DOHH2 (cell line): ENCODE measurements at regions not wholly inside any gene's neighbourhood (a gene's known extent, or its start where the extent isn't known, plus 50 kb on each side); places are given as distances from the start of the nearest gene placed in this dataset.
A peak's percentile ranks its signal among the peaks of the same experiment; 100 is the strongest.

ENCODE experiments used
- H3F3A ChIP-seq: fragments of 200-600 bp; sonication (generic), shearing (Covaris generic); 2 replicates; pipeline ENCODE4 v1.6.0; 2016; ENCODE audit warnings: antibody characterized with exemption, mild to moderate bottlenecking; ENCODE audit not compliant: control insufficient read depth, insufficient read depth
- H3K27ac ChIP-seq: fragments of 200-600 bp; sonication (generic); 2 replicates; pipeline ENCODE4 v1.5.1; 2014; ENCODE audit warnings: low read depth, mild to moderate bottlenecking, low read length, moderate library complexity
- H3K27me3 ChIP-seq: fragments of 200-600 bp; sonication (generic); 2 replicates; pipeline ENCODE4 v1.6.1; 2014; ENCODE audit warnings: mild to moderate bottlenecking, low read length, mixed read lengths; ENCODE audit not compliant: control insufficient read depth
- H3K36me3 ChIP-seq: fragments of 200-600 bp; sonication (generic); 2 replicates; pipeline ENCODE4 v1.6.1; 2014; ENCODE audit warnings: mild to moderate bottlenecking, low read length, moderate library complexity, mixed read lengths; ENCODE audit not compliant: control insufficient read depth
- H3K4me1 ChIP-seq: fragments of 200-600 bp; sonication (generic); 2 replicates; pipeline ENCODE4 v1.6.1; 2014; ENCODE audit warnings: mild to moderate bottlenecking, low read length, mixed read lengths; ENCODE audit not compliant: control insufficient read depth
- H3K4me2 ChIP-seq: fragments of 200-600 bp; sonication (generic); 2 replicates; pipeline ENCODE4 v1.6.0; 2014; ENCODE audit warnings: mild to moderate bottlenecking, low read length, moderate library complexity
- H3K4me3 ChIP-seq: fragments of 200-600 bp; sonication (generic); 2 replicates; pipeline ENCODE4 v1.5.1; 2014; ENCODE audit warnings: mild to moderate bottlenecking, low read length, mixed read lengths
- H3K79me2 ChIP-seq: fragments of 200-600 bp; sonication (generic); 2 replicates; pipeline ENCODE4 v1.6.1; 2014; ENCODE audit warnings: mild to moderate bottlenecking, low read length, mixed read lengths; ENCODE audit not compliant: control insufficient read depth
- H3K9me2 ChIP-seq: fragments of 200-600 bp; sonication (generic); replicated peaks from 2 replicates; pipeline ENCODE4 v1.6.1; 2014; ENCODE audit warnings: mild to moderate bottlenecking, low read length, mixed read lengths; ENCODE audit not compliant: control insufficient read depth
- H3K9me3 ChIP-seq: fragments of 200-600 bp; sonication (generic); 2 replicates; pipeline ENCODE4 v1.6.1; 2014; ENCODE audit warnings: antibody characterized with exemption, low read length, mixed read lengths; ENCODE audit not compliant: control insufficient read depth, insufficient read depth
- H4K20me1 ChIP-seq: fragments of 200-600 bp; sonication (generic); 2 replicates; pipeline ENCODE4 v1.6.0; 2014; ENCODE audit warnings: low read depth, mild to moderate bottlenecking, antibody characterized with exemption, low read length, moderate library complexity; ENCODE audit not compliant: control insufficient read depth, insufficient read depth
- EZH2phosphoT487 ChIP-seq: fragments of 200-600 bp; sonication (generic); IDR thresholded peaks from 2 replicates; pipeline ENCODE4 v1.6.1; 2017; ENCODE audit warnings: borderline replicate concordance, mild to moderate bottlenecking, antibody characterized with exemption, low read length, moderate library complexity, mixed read lengths
- TF ChIP-seq, protein P1 (sequence below): fragments of 200-600 bp; sonication (generic); IDR thresholded peaks from one replicate; pipeline ENCODE4 v1.5.1; 2014; ENCODE audit warnings: antibody characterized with exemption, mild to moderate bottlenecking, low read depth, low read length; ENCODE audit not compliant: poor library complexity, severe bottlenecking

DNA sequence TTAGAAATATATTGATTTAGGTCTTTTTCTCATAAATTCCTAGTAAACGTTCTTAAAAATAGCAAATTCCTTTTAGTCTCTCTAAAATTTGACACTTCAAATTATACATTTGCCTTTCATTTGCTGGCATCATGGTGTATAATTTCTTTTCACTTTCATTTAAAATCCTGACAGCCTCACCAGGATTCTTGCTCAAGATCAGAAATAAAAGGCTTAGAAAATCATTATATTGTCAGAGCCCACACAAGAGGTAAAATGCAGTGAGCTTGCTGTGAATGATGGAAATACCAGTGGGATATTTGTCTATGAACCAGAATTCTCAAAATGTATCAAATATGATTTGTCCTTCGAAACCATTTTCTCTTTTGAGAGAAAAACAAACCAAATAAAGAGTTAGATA is 78.2 kb upstream of the PIK3C2G start:
- H3K9me3 ChIP-seq, result no peaks in the 10 kb centered on the region
- H3K4me1 ChIP-seq, result no peaks in the 10 kb centered on the region
- H3K27me3 ChIP-seq, result no peaks in the 10 kb centered on the region

DNA sequence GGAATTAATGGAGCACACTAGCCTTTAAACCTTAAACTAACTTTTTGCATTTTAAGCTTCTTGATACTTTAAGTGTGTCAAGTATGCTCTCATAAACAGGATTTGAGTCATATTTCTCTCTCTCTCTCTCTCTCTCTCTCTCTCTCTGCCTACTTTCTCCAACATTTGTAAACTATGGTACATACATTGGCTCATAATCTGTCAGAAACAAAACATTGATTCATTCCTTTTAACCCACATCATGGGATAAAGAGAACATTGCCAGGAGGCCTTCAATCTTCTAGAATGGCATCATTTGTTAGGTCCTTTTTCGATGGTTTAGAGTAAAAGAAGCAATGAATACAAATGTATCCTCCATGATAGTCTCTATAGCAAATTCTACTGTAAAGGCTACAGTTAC is 81.6 kb upstream of the RERGL start:
- peaks cover 16% of the 10 kb centered on the region for H3K9me3 ChIP-seq
- H3K79me2 ChIP-seq, result no peaks in the 10 kb centered on the region
- no peaks in the 10 kb centered on the region for H3K27me3 ChIP-seq
- H3K4me1 ChIP-seq, result no peaks in the 10 kb centered on the region
- H3K4me3 ChIP-seq, result no peak overlapping the region
- H4K20me1 ChIP-seq, result no peaks in the 10 kb centered on the region
- H3F3A ChIP-seq, result no peaks in the 10 kb centered on the region
- H3K36me3 ChIP-seq, result no peaks in the 10 kb centered on the region
- no peak overlapping the region for H3K4me2 ChIP-seq
- TF ChIP-seq EZH2phosphoT487, result no peak
- TF ChIP-seq, protein P1, sequence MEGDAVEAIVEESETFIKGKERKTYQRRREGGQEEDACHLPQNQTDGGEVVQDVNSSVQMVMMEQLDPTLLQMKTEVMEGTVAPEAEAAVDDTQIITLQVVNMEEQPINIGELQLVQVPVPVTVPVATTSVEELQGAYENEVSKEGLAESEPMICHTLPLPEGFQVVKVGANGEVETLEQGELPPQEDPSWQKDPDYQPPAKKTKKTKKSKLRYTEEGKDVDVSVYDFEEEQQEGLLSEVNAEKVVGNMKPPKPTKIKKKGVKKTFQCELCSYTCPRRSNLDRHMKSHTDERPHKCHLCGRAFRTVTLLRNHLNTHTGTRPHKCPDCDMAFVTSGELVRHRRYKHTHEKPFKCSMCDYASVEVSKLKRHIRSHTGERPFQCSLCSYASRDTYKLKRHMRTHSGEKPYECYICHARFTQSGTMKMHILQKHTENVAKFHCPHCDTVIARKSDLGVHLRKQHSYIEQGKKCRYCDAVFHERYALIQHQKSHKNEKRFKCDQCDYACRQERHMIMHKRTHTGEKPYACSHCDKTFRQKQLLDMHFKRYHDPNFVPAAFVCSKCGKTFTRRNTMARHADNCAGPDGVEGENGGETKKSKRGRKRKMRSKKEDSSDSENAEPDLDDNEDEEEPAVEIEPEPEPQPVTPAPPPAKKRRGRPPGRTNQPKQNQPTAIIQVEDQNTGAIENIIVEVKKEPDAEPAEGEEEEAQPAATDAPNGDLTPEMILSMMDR, result no peak
- no peak overlapping the region for H3K27ac ChIP-seq
- no peaks in the 10 kb centered on the region for H3K9me2 ChIP-seq

More for the DNA sequence above, 78.2 kb upstream of the PIK3C2G start:
- Histone ChIP-seq H3K4me2 (no peak overlapping the region), H4K20me1 (no peaks in the 10 kb centered on the region), H3K27ac (no peak overlapping the region), H3K36me3 (no peaks in the 10 kb centered on the region), H3K4me3 (no peak overlapping the region), H3F3A (no peaks in the 10 kb centered on the region), H3K9me2 (no peaks in the 10 kb centered on the region), H3K79me2 (no peaks in the 10 kb centered on the region)
- no peak for TF ChIP-seq EZH2phosphoT487
- TF ChIP-seq, protein P1, result no peak

DNA sequence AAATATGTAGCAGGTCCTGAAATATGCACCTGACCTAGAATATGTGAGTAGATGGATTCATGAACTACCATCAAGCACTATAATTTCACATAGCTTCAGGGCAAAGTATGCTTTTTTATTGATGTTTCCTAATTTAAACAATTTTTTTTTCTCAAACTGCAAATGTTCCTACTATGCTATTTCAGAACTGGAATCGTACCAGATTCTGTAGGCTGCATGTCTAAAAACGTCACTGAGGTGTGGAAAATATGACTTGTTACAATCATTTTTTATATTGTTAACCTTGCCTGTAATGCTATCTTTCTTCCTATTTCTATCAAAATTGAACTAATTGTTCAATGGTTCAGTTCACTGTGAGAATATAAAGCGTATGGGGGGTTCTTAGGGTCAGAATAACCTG is 78.0 kb upstream of the RERGL start:
- no peaks in the 10 kb centered on the region for H3K27me3 ChIP-seq
- no peak overlapping the region for H3K4me3 ChIP-seq
- H3K9me2 ChIP-seq, result no peaks in the 10 kb centered on the region
- no peaks in the 10 kb centered on the region for H3K36me3 ChIP-seq
- H3K9me3 ChIP-seq, result peaks cover 9% of the 10 kb centered on the region
- TF ChIP-seq EZH2phosphoT487, result no peak
- TF ChIP-seq, protein P1, result no peak
- no peak overlapping the region for H3K27ac ChIP-seq
- no peaks in the 10 kb centered on the region for H3F3A ChIP-seq
- H3K4me2 ChIP-seq, result no peak overlapping the region
- H3K4me1 ChIP-seq, result peaks cover 5% of the 10 kb centered on the region
- H3K79me2 ChIP-seq, result no peaks in the 10 kb centered on the region
- H4K20me1 ChIP-seq, result no peaks in the 10 kb centered on the region

DNA sequence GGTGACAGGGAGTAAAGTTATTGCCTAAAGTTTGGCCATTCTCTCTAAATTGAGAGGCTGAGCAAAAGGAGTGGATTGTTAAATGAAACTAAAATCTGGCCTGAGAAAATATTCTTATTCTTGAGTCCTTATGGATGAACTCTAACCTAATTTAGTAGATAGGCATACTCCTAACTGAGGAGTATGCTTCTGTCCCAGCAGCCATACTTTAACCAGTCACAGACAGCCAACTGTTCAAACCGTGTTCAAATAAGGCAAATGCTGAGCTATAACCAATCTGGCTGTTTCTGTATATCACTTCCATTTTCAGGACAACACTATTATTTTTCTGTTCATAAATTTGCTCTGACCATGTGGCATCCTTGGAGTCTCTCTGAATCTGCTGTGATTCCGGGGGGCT is 75.9 kb upstream of the RERGL start:
- H3K36me3 ChIP-seq, result no peaks in the 10 kb centered on the region
- TF ChIP-seq, protein P1, result no peak
- TF ChIP-seq EZH2phosphoT487, result no peak
- H3K79me2 ChIP-seq, result no peaks in the 10 kb centered on the region
- no peaks in the 10 kb centered on the region for H3K9me2 ChIP-seq
- peaks cover 5% of the 10 kb centered on the region for H3K4me1 ChIP-seq
- no peaks in the 10 kb centered on the region for H4K20me1 ChIP-seq
- no peak overlapping the region for H3K27ac ChIP-seq
- no peaks in the 10 kb centered on the region for H3K9me3 ChIP-seq
- H3F3A ChIP-seq, result no peaks in the 10 kb centered on the region
- peak overlapping the region; percentile 13; the same call in 1 of the 2 replicates for H3K4me2 ChIP-seq
- no peaks in the 10 kb centered on the region for H3K27me3 ChIP-seq
- H3K4me3 ChIP-seq, result no peak overlapping the region
